Uterus (tissue), 3 donors: ENCODE measurements at regions not wholly inside any gene's neighbourhood (a gene's known extent, or its start where the extent isn't known, plus 50 kb on each side); places are given as distances from the start of the nearest gene placed in this dataset. TPM values are rescaled to one million over a fixed set of nuclear protein-coding genes. Genes with fewer than 3 reads are reported as not detected.

Source experiments
- DNase-seq, 2 donors: peaks; one replicate each; pipeline ENCODE4 v3.0.0-alpha.2; 2019 to 2020
- H3K27ac ChIP-seq, 2 donors: fragments of 200-600 bp; sonication (generic); 1 replicate in 1 of 2; 2 replicates in 1 of 2; pipeline ENCODE4 v1.5.1; 2016 to 2018
- H3K27me3 ChIP-seq, 2 donors: fragments of 200-600 bp; sonication (generic); one replicate each; pipeline ENCODE4 v1.5.1; 2018 to 2019; ENCODE audit warnings: control low read depth in 1 of 2
- H3K36me3 ChIP-seq, 2 donors: fragments of 200-600 bp; sonication (generic); one replicate each; pipeline ENCODE4 v1.5.1; 2019; ENCODE audit warnings: control low read depth in 1 of 2
- H3K4me1 ChIP-seq, 2 donors: fragments of 200-600 bp; sonication (generic); one replicate each; pipeline ENCODE4 v1.5.1; 2018 to 2019; ENCODE audit warnings: control low read depth in 1 of 2
- H3K4me3 ChIP-seq, 2 donors: fragments of 200-600 bp; sonication (generic); 1 replicate in 1 of 2; 2 replicates in 1 of 2; pipeline ENCODE4 v1.5.1; 2018 to 2019; ENCODE audit warnings: mild to moderate bottlenecking in 1 of 2
- H3K9me3 ChIP-seq, 2 donors: fragments of 200-600 bp; sonication (generic); one replicate each; pipeline ENCODE4 v1.5.1; 2019; ENCODE audit warnings: control low read depth in 1 of 2
- CTCF ChIP-seq, 4 experiments: fragments of 200-600 bp in 2 of 4; fragments of 450-650 bp in 2 of 4; sonication (generic) in 2 of 4; IDR thresholded peaks; one replicate each; pipeline ENCODE4 v1.5.1; 2016 to 2019; ENCODE audit warnings: antibody characterized with exemption in 4 of 4, mild to moderate bottlenecking in 2 of 4, moderate library complexity in 1 of 4
- POLR2A ChIP-seq, 2 donors: fragments of 450-650 bp; IDR thresholded peaks; one replicate each; pipeline ENCODE4 v1.6.1; 2016; ENCODE audit warnings: antibody characterized with exemption in 2 of 2, mild to moderate bottlenecking in 1 of 2, moderate library complexity in 1 of 2
- intact Hi-C: fragments of 100-400 bp; cut with DNase I; formaldehyde crosslinking; loops from one replicate; pipeline ENCODE4 v1.15.1; 2023; ENCODE audit warnings: low total_unique reads
- microRNA-seq: library from miRNA; unstranded; fragments of <30 nt; microRNA quantifications from one replicate; pipeline ENCODE4, GENCODE V29; 2016; ENCODE audit warnings: borderline microRNAs expressed, borderline replicate concordance
- donor health status: DM: yes; HTN: yes; CAD: no.

GRCh38 chr4:37160653-37161052 is 83.9 kb upstream of the NWD2 start:
- intact Hi-C loops: no loop called here
- DNase-seq: no peak
- no peak for TF ChIP-seq POLR2A (IDR thresholded peaks at IDR 0.05)
- no peak for TF ChIP-seq CTCF (IDR thresholded peaks at IDR 0.05)
- no peaks in the 10 kb centered on the region for H3K27me3 ChIP-seq
- H3K9me3 ChIP-seq: no peaks in the 10 kb centered on the region
- H3K27ac ChIP-seq: no peak overlapping the region
- H3K36me3 ChIP-seq: no peaks in the 10 kb centered on the region
- H3K4me1 ChIP-seq: no peaks in the 10 kb centered on the region
- H3K4me3 ChIP-seq: no peak overlapping the region

GRCh38 chr4:37165844-37166243 is 78.7 kb upstream of the NWD2 start:
- DNase-seq: no peak
- TF ChIP-seq CTCF (IDR thresholded peaks at IDR 0.05) (no peak), POLR2A (IDR thresholded peaks at IDR 0.05) (no peak)
- no peaks in the 10 kb centered on the region for H3K36me3 ChIP-seq
- H3K27me3 ChIP-seq: no peaks in the 10 kb centered on the region
- H3K27ac ChIP-seq: no peak overlapping the region
- H3K9me3 ChIP-seq: no peaks in the 10 kb centered on the region
- H3K4me1 ChIP-seq: no peaks in the 10 kb centered on the region
- H3K4me3 ChIP-seq: no peak overlapping the region
- intact Hi-C loops: no loop called here

- no peak overlapping the region for H3K4me3 ChIP-seq
- no peaks in the 10 kb centered on the region for H3K4me1 ChIP-seq
- TF ChIP-seq POLR2A (IDR thresholded peaks at IDR 0.05): no peak
- TF ChIP-seq CTCF (IDR thresholded peaks at IDR 0.05): no peak
- no peaks in the 10 kb centered on the region for H3K9me3 ChIP-seq
- intact Hi-C loops: no loop called here
- H3K36me3 ChIP-seq: no peaks in the 10 kb centered on the region
- DNase-seq: no peak
- H3K27ac ChIP-seq: no peak overlapping the region
- H3K27me3 ChIP-seq: no peaks in the 10 kb centered on the region
Measured at GRCh38 chr4:37169956-37170355, 74.6 kb upstream of the NWD2 start.

GRCh38 chr4:37188100-37188499 is 56.4 kb upstream of the NWD2 start:
- H3K4me3 ChIP-seq: no peak overlapping the region
- DNase-seq: no peak
- H3K27ac ChIP-seq: no peak overlapping the region
- no peaks in the 10 kb centered on the region for H3K4me1 ChIP-seq
- TF ChIP-seq POLR2A (IDR thresholded peaks at IDR 0.05) (no peak), CTCF (IDR thresholded peaks at IDR 0.05) (no peak)
- intact Hi-C loops: no loop called here
- H3K9me3 ChIP-seq: no peaks in the 10 kb centered on the region
- no peaks in the 10 kb centered on the region for H3K27me3 ChIP-seq
- no peaks in the 10 kb centered on the region for H3K36me3 ChIP-seq

Small RNA genes in the stretch of these regions (microRNA-seq; reads per million reads assigned to microRNA genes)
- not detected for gene MIR1255B1
